ENCODE measurements at regions not wholly inside any gene's neighbourhood (a gene's known extent, or its start where the extent isn't known, plus 50 kb on each side); places are given as distances from the start of the nearest gene placed in this dataset.

- intact Hi-C loops (cut with micrococcal nuclease) = no loop called here
- Histone ChIP-seq H3K9me3 (replicated peaks) (no peaks in the 10 kb centered on the region), H3K36me3 (no peaks in the 10 kb centered on the region)
Observed at GRCh38 chr21:15132781-15133180, 68.0 kb upstream of the NRIP1 start.

GRCh38 chr21:15134701-15135470, 70.1 kb upstream of the NRIP1 start:
- intact Hi-C loops (cut with micrococcal nuclease) = no loop called here
- DNase-seq = no peak
- no peak for TF ChIP-seq CTCF (IDR thresholded peaks at IDR 0.05; ENCODE audit: borderline replicate concordance)
- H3K4me3 ChIP-seq = no peak overlapping the region
- no peak overlapping the region for H3K27ac ChIP-seq (replicated peaks)
- H3K4me1 ChIP-seq = peaks cover 6% of the 10 kb centered on the region
- no peaks in the 10 kb centered on the region for H3K9me3 ChIP-seq (replicated peaks)
- no peaks in the 10 kb centered on the region for H3K36me3 ChIP-seq
- no peaks in the 10 kb centered on the region for H3K27me3 ChIP-seq (ENCODE audit: low read depth)

More at GRCh38 chr21:15132781-15133180, 68.0 kb upstream of the NRIP1 start:
- TF ChIP-seq CTCF (IDR thresholded peaks at IDR 0.05; ENCODE audit: borderline replicate concordance) = no peak
- DNase-seq = no peak
- H3K27ac ChIP-seq (replicated peaks) = no peak overlapping the region
- H3K4me3 ChIP-seq = no peak overlapping the region
- peaks cover 8% of the 10 kb centered on the region for H3K4me1 ChIP-seq
- H3K27me3 ChIP-seq (ENCODE audit: low read depth) = no peaks in the 10 kb centered on the region

GRCh38 chr21:15135867-15136629, 71.2 kb upstream of the NRIP1 start:
- Histone ChIP-seq H3K9me3 (replicated peaks) (no peaks in the 10 kb centered on the region), H3K4me3 (no peak overlapping the region), H3K4me1 (peaks cover 11% of the 10 kb centered on the region), H3K27me3 (ENCODE audit: low read depth) (no peaks in the 10 kb centered on the region), H3K36me3 (no peaks in the 10 kb centered on the region), H3K27ac (replicated peaks) (no peak overlapping the region)
- no peak for DNase-seq
- no peak for TF ChIP-seq CTCF (IDR thresholded peaks at IDR 0.05; ENCODE audit: borderline replicate concordance)
- intact Hi-C loops (cut with micrococcal nuclease) = no loop called here

- no peak for DNase-seq
Observed at GRCh38 chr21:15138490-15138889, 73.7 kb upstream of the NRIP1 start.

GRCh38 chr21:15139898-15140297, 75.1 kb upstream of the NRIP1 start:
- no peak for DNase-seq
- Histone ChIP-seq H3K4me1 (peaks cover 6% of the 10 kb centered on the region), H3K9me3 (replicated peaks) (no peaks in the 10 kb centered on the region), H3K36me3 (no peaks in the 10 kb centered on the region), H3K27me3 (ENCODE audit: low read depth) (no peaks in the 10 kb centered on the region), H3K27ac (replicated peaks) (no peak overlapping the region), H3K4me3 (no peak overlapping the region)
- TF ChIP-seq CTCF (IDR thresholded peaks at IDR 0.05; ENCODE audit: borderline replicate concordance) = no peak
- intact Hi-C loops (cut with micrococcal nuclease) = no loop called here

More at GRCh38 chr21:15138490-15138889, 73.7 kb upstream of the NRIP1 start:
- no peak for TF ChIP-seq CTCF (IDR thresholded peaks at IDR 0.05; ENCODE audit: borderline replicate concordance)
- H3K36me3 ChIP-seq = no peaks in the 10 kb centered on the region
- H3K27ac ChIP-seq (replicated peaks) = no peak overlapping the region
- intact Hi-C loops (cut with micrococcal nuclease) = no loop called here
- no peaks in the 10 kb centered on the region for H3K9me3 ChIP-seq (replicated peaks)
- H3K4me3 ChIP-seq = no peak overlapping the region
- peaks cover 11% of the 10 kb centered on the region for H3K4me1 ChIP-seq
- H3K27me3 ChIP-seq (ENCODE audit: low read depth) = no peaks in the 10 kb centered on the region

All from left ventricle myocardium inferior (tissue), 1 donor.